ENCODE measurements at regions not wholly inside any gene's neighbourhood (a gene's known extent, or its start where the extent isn't known, plus 50 kb on each side); places are given as distances from the start of the nearest gene placed in this dataset.

DNA sequence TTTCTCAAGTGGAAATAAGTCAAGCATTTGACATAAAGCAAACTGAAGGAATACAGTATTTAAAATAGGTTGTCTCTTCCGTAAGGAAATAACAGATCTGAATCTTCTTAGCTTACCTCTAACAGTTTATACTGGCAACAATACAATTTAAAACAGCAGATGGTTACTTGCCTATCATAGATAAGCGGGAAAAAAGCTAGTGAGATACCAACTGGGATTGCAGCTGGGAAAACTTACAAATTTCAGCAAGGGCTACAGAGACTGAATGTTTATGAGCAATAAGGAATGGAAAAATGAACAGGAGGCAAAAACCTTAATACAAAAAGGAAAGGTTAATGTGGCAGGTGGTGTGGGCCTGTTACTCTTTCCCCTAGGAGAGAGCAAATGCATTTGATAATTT lies 220.0 kb downstream of the RASSF9 start:
- no peaks in the 10 kb centered on the region for H3K4me1 Mint-ChIP-seq (ENCODE audit: insufficient read depth, unreplicated experiment)
- no peak overlapping the region for H3K27ac Mint-ChIP-seq (ENCODE audit: low read depth, unreplicated experiment)
- TF ChIP-seq CTCF (IDR thresholded peaks at IDR 0.05; ENCODE audit: unreplicated experiment) = no peak
- no peak for DNase-seq (ENCODE audit: unreplicated experiment)
- BruUV-seq (replicated peaks) = no TSS peak
- H3K27me3 Mint-ChIP-seq (ENCODE audit: insufficient read depth, unreplicated experiment) = no peaks in the 10 kb centered on the region
- CTCF ChIA-PET = interaction anchor here (0.5 kb wide), 1 partner anchor 667 kb away, joined by 5 read pairs; no protein-coding TSS in a partner anchor
- H3K36me3 Mint-ChIP-seq (ENCODE audit: insufficient read depth, unreplicated experiment) = no peaks in the 10 kb centered on the region
- intact Hi-C loops (cut with micrococcal nuclease) = no loop called here
- no peak overlapping the region for H3K4me3 Mint-ChIP-seq (ENCODE audit: unreplicated experiment)
- POLR2A ChIA-PET = no interaction called here
- H3K9me3 Mint-ChIP-seq (ENCODE audit: unreplicated experiment) = no peaks in the 10 kb centered on the region

DNA sequence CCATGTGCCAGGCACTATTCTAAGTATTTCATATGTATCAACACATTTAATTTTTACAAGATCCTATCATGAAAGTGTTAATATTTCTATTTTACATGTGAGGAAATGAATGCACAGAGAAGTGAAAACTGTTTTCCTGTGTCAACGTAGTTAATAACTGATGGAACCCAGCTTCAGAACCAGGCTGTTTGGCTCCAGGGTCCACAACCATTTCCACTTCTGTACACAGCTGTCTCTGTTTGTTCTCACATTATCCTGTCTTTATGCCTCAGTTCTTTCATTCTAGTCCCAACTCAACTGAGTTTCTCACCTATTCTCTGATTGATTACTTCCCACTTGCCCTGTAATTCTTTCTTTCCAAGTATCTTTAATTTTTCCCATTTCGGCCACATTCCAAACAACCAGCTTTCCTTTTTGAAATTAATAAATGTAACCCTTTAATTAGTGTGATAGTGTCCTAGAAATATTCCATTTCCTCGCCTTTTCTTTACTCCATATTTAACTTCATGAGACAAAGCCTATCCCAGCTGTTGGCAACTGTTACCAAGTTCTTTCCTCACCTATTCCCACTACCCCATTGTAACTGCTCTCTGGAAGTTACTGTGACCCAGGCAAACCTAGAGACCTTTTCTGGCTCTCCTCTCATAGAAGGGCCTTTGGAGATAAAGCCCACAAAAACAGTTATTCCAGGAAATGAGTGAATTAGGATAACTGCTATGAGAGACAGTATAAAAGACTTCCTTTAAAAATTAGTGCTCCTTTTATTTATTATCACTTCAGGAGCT lies 218.7 kb downstream of the RASSF9 start:
- CTCF ChIA-PET = interaction anchor here (0.6 kb wide), 1 partner anchor 408 kb away, joined by 3 read pairs; no protein-coding TSS in a partner anchor
- POLR2A ChIA-PET = no interaction called here
- Mint-ChIP-seq H3K9me3 (ENCODE audit: unreplicated experiment) (no peaks in the 10 kb centered on the region), H3K4me1 (ENCODE audit: insufficient read depth, unreplicated experiment) (no peaks in the 10 kb centered on the region), H3K4me3 (ENCODE audit: unreplicated experiment) (no peak overlapping the region), H3K36me3 (ENCODE audit: insufficient read depth, unreplicated experiment) (no peaks in the 10 kb centered on the region), H3K27ac (ENCODE audit: low read depth, unreplicated experiment) (no peak overlapping the region), H3K27me3 (ENCODE audit: insufficient read depth, unreplicated experiment) (no peaks in the 10 kb centered on the region)
- TF ChIP-seq CTCF (IDR thresholded peaks at IDR 0.05; ENCODE audit: unreplicated experiment) = no peak
- intact Hi-C loops (cut with micrococcal nuclease) = no loop called here
- DNase-seq (ENCODE audit: unreplicated experiment) = no peak
- no TSS peak for BruUV-seq (replicated peaks)

- H3K27me3 Mint-ChIP-seq (ENCODE audit: insufficient read depth, unreplicated experiment) = no peaks in the 10 kb centered on the region
- ChIA-PET CTCF (no interaction called here), POLR2A (no interaction called here)
- no peak overlapping the region for H3K4me3 Mint-ChIP-seq (ENCODE audit: unreplicated experiment)
- no peak for DNase-seq (ENCODE audit: unreplicated experiment)
- BruUV-seq (replicated peaks) = no TSS peak
- intact Hi-C loops (cut with micrococcal nuclease) = no loop called here
- H3K9me3 Mint-ChIP-seq (ENCODE audit: unreplicated experiment) = no peaks in the 10 kb centered on the region
- no peak overlapping the region for H3K27ac Mint-ChIP-seq (ENCODE audit: low read depth, unreplicated experiment)
- no peaks in the 10 kb centered on the region for H3K36me3 Mint-ChIP-seq (ENCODE audit: insufficient read depth, unreplicated experiment)
- H3K4me1 Mint-ChIP-seq (ENCODE audit: insufficient read depth, unreplicated experiment) = peaks cover 4% of the 10 kb centered on the region
- no peak for TF ChIP-seq CTCF (IDR thresholded peaks at IDR 0.05; ENCODE audit: unreplicated experiment)
Observed at GRCh38 chr12:85621041-85621440, 215.2 kb downstream of the RASSF9 start.

DNA sequence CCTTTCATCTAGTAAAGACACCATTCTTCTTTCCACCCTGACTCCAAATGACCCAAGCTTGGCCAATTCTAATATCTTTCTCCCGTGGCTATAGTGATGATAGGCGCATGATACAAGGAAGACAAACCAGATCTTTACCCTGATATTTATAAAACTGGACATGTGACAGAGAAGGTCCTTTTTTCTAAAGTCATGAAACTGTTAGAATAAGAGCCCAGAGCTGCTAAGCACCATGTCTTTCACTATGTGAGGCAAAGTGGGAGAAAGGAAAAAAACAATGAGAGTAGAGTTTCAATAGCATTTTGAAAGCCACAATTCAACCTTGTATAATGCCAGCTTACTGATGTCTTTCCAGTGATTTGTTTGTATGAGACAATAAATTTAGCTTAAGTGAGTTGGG lies 212.4 kb downstream of the RASSF9 start:
- Mint-ChIP-seq H3K36me3 (ENCODE audit: insufficient read depth, unreplicated experiment) (no peaks in the 10 kb centered on the region), H3K27ac (ENCODE audit: low read depth, unreplicated experiment) (no peak overlapping the region), H3K4me3 (ENCODE audit: unreplicated experiment) (no peak overlapping the region), H3K9me3 (ENCODE audit: unreplicated experiment) (peaks cover 6% of the 10 kb centered on the region), H3K4me1 (ENCODE audit: insufficient read depth, unreplicated experiment) (peaks cover 17% of the 10 kb centered on the region), H3K27me3 (ENCODE audit: insufficient read depth, unreplicated experiment) (no peaks in the 10 kb centered on the region)
- no TSS peak for BruUV-seq (replicated peaks)
- intact Hi-C loops (cut with micrococcal nuclease) = no loop called here
- no peak for TF ChIP-seq CTCF (IDR thresholded peaks at IDR 0.05; ENCODE audit: unreplicated experiment)
- no peak for DNase-seq (ENCODE audit: unreplicated experiment)
- POLR2A ChIA-PET = no interaction called here
- CTCF ChIA-PET = interaction anchor here (0.6 kb wide), 1 partner anchor 235 kb away, joined by 6 read pairs; no protein-coding TSS in a partner anchor

Data from MCF 10A (cell line).